ENCODE measurements at regions not wholly inside any gene's neighbourhood (a gene's known extent, or its start where the extent isn't known, plus 50 kb on each side); places are given as distances from the start of the nearest gene placed in this dataset.

- TF ChIP-seq, protein P1, sequence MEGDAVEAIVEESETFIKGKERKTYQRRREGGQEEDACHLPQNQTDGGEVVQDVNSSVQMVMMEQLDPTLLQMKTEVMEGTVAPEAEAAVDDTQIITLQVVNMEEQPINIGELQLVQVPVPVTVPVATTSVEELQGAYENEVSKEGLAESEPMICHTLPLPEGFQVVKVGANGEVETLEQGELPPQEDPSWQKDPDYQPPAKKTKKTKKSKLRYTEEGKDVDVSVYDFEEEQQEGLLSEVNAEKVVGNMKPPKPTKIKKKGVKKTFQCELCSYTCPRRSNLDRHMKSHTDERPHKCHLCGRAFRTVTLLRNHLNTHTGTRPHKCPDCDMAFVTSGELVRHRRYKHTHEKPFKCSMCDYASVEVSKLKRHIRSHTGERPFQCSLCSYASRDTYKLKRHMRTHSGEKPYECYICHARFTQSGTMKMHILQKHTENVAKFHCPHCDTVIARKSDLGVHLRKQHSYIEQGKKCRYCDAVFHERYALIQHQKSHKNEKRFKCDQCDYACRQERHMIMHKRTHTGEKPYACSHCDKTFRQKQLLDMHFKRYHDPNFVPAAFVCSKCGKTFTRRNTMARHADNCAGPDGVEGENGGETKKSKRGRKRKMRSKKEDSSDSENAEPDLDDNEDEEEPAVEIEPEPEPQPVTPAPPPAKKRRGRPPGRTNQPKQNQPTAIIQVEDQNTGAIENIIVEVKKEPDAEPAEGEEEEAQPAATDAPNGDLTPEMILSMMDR (IDR thresholded peaks at IDR 0.05; ENCODE audit: insufficient read depth, low read length, poor library complexity, severe bottlenecking), result no peak
- no peak for TF ChIP-seq EZH2phosphoT487 (conservative IDR thresholded peaks at IDR 0.05; ENCODE audit: low read length)
Measured at GRCh38 chr14:28576523-28576922, 190.1 kb upstream of the FOXG1 start.

All from SU-DHL-6 (cell line).